GM21390 (cell line): ENCODE measurements at regions not wholly inside any gene's neighbourhood (a gene's known extent, or its start where the extent isn't known, plus 50 kb on each side); places are given as distances from the start of the nearest gene placed in this dataset.
"Not testable (repeated sequence)": the region's sequence is repeated elsewhere in the genome, so short reads cannot be mapped to it uniquely, and the experiment has no call there.

Experiments
- ATAC-seq: cut with Tn5 transposase; IDR thresholded peaks from one replicate; pipeline ENCODE4 v1.9.1; 2021; ENCODE audit not compliant: unreplicated experiment

GRCh38 chr9:78898234-78898633 is 601.3 kb downstream of the PSAT1 start:
- no peak for ATAC-seq

- ATAC-seq: no peak
Observed at GRCh38 chr9:78899006-78899405, 602.1 kb downstream of the PSAT1 start.

- ATAC-seq: no peak
Observed at GRCh38 chr9:78900500-78900899, 603.6 kb downstream of the PSAT1 start.

- ATAC-seq: no peak
Observed at GRCh38 chr9:78902051-78902450, 605.1 kb downstream of the PSAT1 start.

- ATAC-seq: no peak
Observed at GRCh38 chr9:78903581-78903980, 606.7 kb downstream of the PSAT1 start.

GRCh38 chr9:78904686-78905085 is 607.8 kb downstream of the PSAT1 start:
- ATAC-seq: no peak

- no peak for ATAC-seq
Observed at GRCh38 chr9:78905387-78905786, 608.5 kb downstream of the PSAT1 start.

GRCh38 chr9:78905986-78906755 is 609.2 kb downstream of the PSAT1 start:
- ATAC-seq: no peak

GRCh38 chr9:78909566-78909965 is 612.6 kb downstream of the PSAT1 start:
- no peak for ATAC-seq

- ATAC-seq: not testable (repeated sequence)
Observed at GRCh38 chr9:78916884-78917283, 620.0 kb downstream of the PSAT1 start.

GRCh38 chr9:78918976-78919375 is 622.1 kb downstream of the PSAT1 start:
- ATAC-seq: no peak

GRCh38 chr9:78919701-78920100 is 622.8 kb downstream of the PSAT1 start:
- no peak for ATAC-seq

- ATAC-seq: no peak
Observed at GRCh38 chr9:78921341-78921740, 624.4 kb downstream of the PSAT1 start.

GRCh38 chr9:78923966-78924659 is 627.2 kb downstream of the PSAT1 start:
- no peak for ATAC-seq

GRCh38 chr9:78927099-78927940 is 630.4 kb downstream of the PSAT1 start:
- ATAC-seq: no peak

GRCh38 chr9:78928625-78929405 is 631.9 kb downstream of the PSAT1 start:
- no peak for ATAC-seq

- no peak for ATAC-seq
Observed at GRCh38 chr9:78930281-78930680, 633.4 kb downstream of the PSAT1 start.

- ATAC-seq: no peak
Observed at GRCh38 chr9:78932849-78933627, 636.1 kb downstream of the PSAT1 start.

GRCh38 chr9:78934880-78935279 is 636.9 kb upstream of the TLE4 start:
- no peak for ATAC-seq

GRCh38 chr9:78938821-78939220 is 632.9 kb upstream of the TLE4 start:
- ATAC-seq: no peak
